ENCODE measurements at regions not wholly inside any gene's neighbourhood (a gene's known extent, or its start where the extent isn't known, plus 50 kb on each side); places are given as distances from the start of the nearest gene placed in this dataset.
A peak's percentile ranks its signal among the peaks of the same experiment; 100 is the strongest.

DNA sequence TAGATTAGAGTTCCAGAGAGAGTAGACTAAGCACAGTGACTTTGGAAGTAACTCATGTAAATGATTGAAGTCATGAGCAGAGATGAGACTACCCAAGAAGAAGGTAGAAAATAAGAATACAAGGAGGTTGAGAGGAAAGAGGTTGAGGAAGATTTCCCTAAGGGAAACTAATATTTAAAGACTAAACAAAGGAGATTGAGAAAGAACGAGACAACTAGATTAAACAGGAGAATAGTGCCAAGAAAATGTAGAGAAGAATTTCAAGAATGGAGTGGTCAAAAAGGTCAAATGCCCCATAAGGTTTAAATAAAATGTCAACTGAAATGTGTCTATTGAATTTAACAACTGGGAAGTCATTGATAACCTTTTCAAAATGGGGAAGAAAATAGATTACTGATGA lies 59.0 kb downstream of the RPS29 start:
- no peak for TF ChIP-seq CTCF (IDR thresholded peaks at IDR 0.05; ENCODE audit: low read depth, low read length, missing control alignments)
- H3K4me3 ChIP-seq (ENCODE audit: low read depth, low read length) = no peak overlapping the region
- in situ Hi-C loops (cut with HindIII; ENCODE audit: low sequenced_read_pairs) = no loop called here
- DNase-seq (ENCODE audit: low read depth) = no peak

DNA sequence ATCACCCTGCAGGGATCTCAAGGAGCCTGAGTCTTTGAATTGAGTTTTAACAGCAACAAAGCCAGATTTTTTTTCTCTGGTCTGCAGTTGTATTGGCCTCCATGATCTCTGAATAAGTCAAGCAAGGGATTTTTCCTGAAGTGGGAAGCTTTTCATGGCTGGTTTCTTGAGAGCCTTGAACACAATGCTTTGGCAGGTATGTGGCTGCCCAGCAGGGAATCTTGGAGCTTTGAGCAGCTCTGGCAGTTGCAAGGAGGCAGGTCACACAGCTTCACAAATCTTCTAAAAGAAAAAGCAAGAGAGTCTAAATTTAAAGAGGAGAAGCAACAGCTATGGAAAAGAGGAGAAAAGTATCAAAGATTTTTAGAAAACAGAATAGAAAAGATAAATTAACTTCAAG lies 60.1 kb downstream of the RPS29 start:
- no peak for TF ChIP-seq CTCF (IDR thresholded peaks at IDR 0.05; ENCODE audit: low read depth, low read length, missing control alignments)
- H3K4me3 ChIP-seq (ENCODE audit: low read depth, low read length) = no peak overlapping the region
- DNase-seq (ENCODE audit: low read depth) = no peak
- in situ Hi-C loops (cut with HindIII; ENCODE audit: low sequenced_read_pairs) = no loop called here

DNA sequence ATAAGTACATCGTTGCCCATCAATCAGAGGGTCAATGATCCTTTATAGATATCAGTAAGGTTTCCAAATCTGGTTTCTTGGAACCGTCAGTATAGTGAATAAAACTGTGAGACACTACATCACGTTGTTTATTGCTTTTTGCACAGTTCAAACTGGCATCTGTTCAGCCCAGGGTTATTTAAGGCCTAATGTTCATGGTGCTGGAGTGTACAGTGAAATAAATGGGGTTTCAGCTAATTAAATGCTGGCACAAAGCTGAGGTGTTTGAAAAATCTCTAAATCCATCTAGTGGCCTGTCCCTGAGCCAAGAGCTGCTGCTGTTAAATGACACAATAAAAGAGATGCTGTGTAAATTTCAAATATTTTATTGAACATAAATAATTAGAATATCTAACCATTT lies 69.9 kb downstream of the RPS29 start:
- DNase-seq (ENCODE audit: low read depth) = no peak
- in situ Hi-C loops (cut with HindIII; ENCODE audit: low sequenced_read_pairs) = no loop called here
- no peak overlapping the region for H3K4me3 ChIP-seq (ENCODE audit: low read depth, low read length)

DNA sequence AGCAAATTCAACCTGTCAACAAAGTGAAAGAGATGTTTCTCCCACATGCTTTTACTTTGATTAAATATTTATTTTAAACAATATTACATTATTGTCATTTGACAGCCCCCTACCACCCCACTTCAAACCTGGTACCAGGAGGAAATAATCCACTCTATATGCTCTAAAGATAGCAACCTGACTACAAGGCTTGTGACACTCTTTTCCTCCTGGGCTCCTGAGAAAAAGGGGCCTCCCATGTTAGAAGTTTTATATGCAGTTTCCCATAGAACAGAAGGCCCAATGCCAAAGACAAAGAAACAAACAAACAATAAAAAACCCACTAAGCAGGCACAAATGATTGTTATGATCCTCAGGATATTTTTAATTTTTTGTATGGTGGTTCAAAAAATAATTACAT lies 73.6 kb downstream of the RPS29 start:
- H3K4me3 ChIP-seq (ENCODE audit: low read depth, low read length) = no peak overlapping the region
- TF ChIP-seq CTCF (IDR thresholded peaks at IDR 0.05; ENCODE audit: low read depth, low read length, missing control alignments) = no peak
- DNase-seq (ENCODE audit: low read depth) = no peak
- in situ Hi-C loops (cut with HindIII; ENCODE audit: low sequenced_read_pairs) = no loop called here

More for the DNA sequence above, 69.9 kb downstream of the RPS29 start:
- no peak for TF ChIP-seq CTCF (IDR thresholded peaks at IDR 0.05; ENCODE audit: low read depth, low read length, missing control alignments)

DNA sequence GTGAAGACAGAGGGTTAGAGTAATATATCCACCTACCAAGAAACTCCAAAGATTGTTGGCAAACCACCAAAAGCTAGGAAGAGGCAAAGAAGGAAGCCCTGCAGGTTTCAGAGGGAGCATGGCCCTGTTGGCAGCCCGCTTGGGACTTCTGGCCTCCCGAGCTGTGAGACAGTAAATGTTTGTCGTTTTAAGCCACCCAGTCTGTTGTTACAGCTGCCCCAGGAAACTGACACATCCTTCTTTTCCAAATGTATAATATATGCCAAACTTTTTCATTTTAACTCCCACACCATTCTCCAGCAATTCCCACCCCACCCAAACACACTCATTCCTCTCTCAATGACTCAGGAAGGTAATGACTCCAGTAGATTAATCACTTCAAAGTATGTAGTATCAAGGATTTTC lies 74.0 kb downstream of the RPS29 start:
- H3K4me3 ChIP-seq (ENCODE audit: low read depth, low read length) = no peak overlapping the region
- peak; percentile 16 for DNase-seq (ENCODE audit: low read depth)
- in situ Hi-C loops (cut with HindIII; ENCODE audit: low sequenced_read_pairs) = no loop called here
- TF ChIP-seq CTCF (IDR thresholded peaks at IDR 0.05; ENCODE audit: low read depth, low read length, missing control alignments) = no peak

DNA sequence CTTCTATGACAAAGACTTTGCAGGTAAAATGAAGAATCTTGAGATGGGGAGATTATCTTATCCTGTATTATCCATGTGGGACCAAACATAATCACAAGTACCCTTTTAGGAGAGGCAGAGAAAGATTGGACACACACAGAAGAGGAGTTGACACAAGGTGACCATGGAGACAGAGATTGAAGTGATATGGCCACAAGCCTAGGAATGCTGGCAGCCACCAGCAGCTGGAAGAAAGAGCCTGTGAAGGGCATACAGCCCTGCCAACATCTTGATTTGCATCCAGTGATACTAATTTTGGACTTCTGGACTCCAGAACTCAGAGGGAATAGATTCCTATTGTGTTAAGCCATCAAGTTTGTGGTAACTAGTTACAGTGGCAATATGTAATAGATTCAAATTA lies 78.1 kb downstream of the RPS29 start:
- no peak for TF ChIP-seq CTCF (IDR thresholded peaks at IDR 0.05; ENCODE audit: low read depth, low read length, missing control alignments)
- no peak overlapping the region for H3K4me3 ChIP-seq (ENCODE audit: low read depth, low read length)
- in situ Hi-C loops (cut with HindIII; ENCODE audit: low sequenced_read_pairs) = no loop called here
- DNase-seq (ENCODE audit: low read depth) = no peak

GRCh38 chr14:49506650-49507049 lies 79.5 kb downstream of the RPS29 start:
- in situ Hi-C loops (cut with HindIII; ENCODE audit: low sequenced_read_pairs) = no loop called here
- no peak overlapping the region for H3K4me3 ChIP-seq (ENCODE audit: low read depth, low read length)
- DNase-seq (ENCODE audit: low read depth) = no peak
- no peak for TF ChIP-seq CTCF (IDR thresholded peaks at IDR 0.05; ENCODE audit: low read depth, low read length, missing control alignments)

All from astrocyte of the cerebellum (primary cell).